Thoracic aorta (tissue), 2 donors: ENCODE measurements at regions not wholly inside any gene's neighbourhood (a gene's known extent, or its start where the extent isn't known, plus 50 kb on each side); places are given as distances from the start of the nearest gene placed in this dataset.

ENCODE experiments used
- ATAC-seq: fragments of 150-250 bp; one replicate; pipeline ENCODE4 v1.8.0; 2017; ENCODE audit warnings: low read depth; ENCODE audit not compliant: insufficient number of reproducible peaks, low FRiP score
- DNase-seq: peaks from one replicate; pipeline ENCODE4 v3.0.0-alpha.2; 2020; ENCODE audit warnings: low spot score
- H3K27ac ChIP-seq, 2 donors: fragments of 200-600 bp; sonication (generic); 1 replicate in 1 of 2; 2 replicates in 1 of 2; pipeline ENCODE4 v1.5.1; 2016; ENCODE audit warnings: mild to moderate bottlenecking in 2 of 2, moderate library complexity in 2 of 2
- H3K27me3 ChIP-seq: fragments of 200-600 bp; sonication (generic); replicated peaks from 2 replicates; pipeline ENCODE4 v1.6.0; 2016; ENCODE audit warnings: mild to moderate bottlenecking; ENCODE audit not compliant: insufficient read depth
- H3K36me3 ChIP-seq: fragments of 200-600 bp; sonication (generic); one replicate; pipeline ENCODE4 v1.5.1; 2016
- H3K4me1 ChIP-seq, 2 donors: fragments of 200-600 bp; sonication (generic); 1 replicate in 1 of 2; 2 replicates in 1 of 2; pipeline versions ENCODE4 v1.5.1 to v1.6.0; 2016; ENCODE audit warnings: low read depth in 2 of 2, mild to moderate bottlenecking in 1 of 2; ENCODE audit not compliant: control insufficient read depth in 1 of 2
- H3K4me3 ChIP-seq: fragments of 200-600 bp; sonication (generic); 2 replicates; pipeline ENCODE4 v1.5.1; 2016; ENCODE audit warnings: mild to moderate bottlenecking
- H3K9me3 ChIP-seq: fragments of 200-600 bp; sonication (generic); 2 replicates; pipeline ENCODE4 v1.5.1; 2016
- CTCF ChIP-seq: fragments of 200-600 bp; sonication (generic); IDR thresholded peaks from one replicate; pipeline ENCODE4 v1.5.1; 2019; ENCODE audit warnings: antibody characterized with exemption

GRCh38 chr5:84831701-84832100, 447.0 kb upstream of the EDIL3 start:
- Histone ChIP-seq H3K27me3 (no peaks in the 10 kb centered on the region), H3K27ac (no peak overlapping the region), H3K4me3 (no peak overlapping the region), H3K4me1 (no peaks in the 10 kb centered on the region), H3K9me3 (no peaks in the 10 kb centered on the region), H3K36me3 (no peaks in the 10 kb centered on the region)
- TF ChIP-seq CTCF, result no peak
- DNase-seq, result no peak
- no peak for ATAC-seq

- Histone ChIP-seq H3K9me3 (no peaks in the 10 kb centered on the region), H3K27ac (no peak overlapping the region), H3K27me3 (no peaks in the 10 kb centered on the region), H3K4me3 (no peak overlapping the region), H3K36me3 (no peaks in the 10 kb centered on the region), H3K4me1 (no peaks in the 10 kb centered on the region)
- ATAC-seq (no peak), DNase-seq (no peak)
- no peak for TF ChIP-seq CTCF
These were observed 445.6 kb upstream of the EDIL3 start for GRCh38 chr5:84830265-84830664.

- Histone ChIP-seq H3K4me1 (no peaks in the 10 kb centered on the region), H3K27me3 (no peaks in the 10 kb centered on the region), H3K9me3 (no peaks in the 10 kb centered on the region), H3K4me3 (no peak overlapping the region), H3K36me3 (no peaks in the 10 kb centered on the region), H3K27ac (no peak overlapping the region)
- TF ChIP-seq CTCF, result no peak
- ATAC-seq (no peak), DNase-seq (no peak)
These were observed 440.9 kb upstream of the EDIL3 start for GRCh38 chr5:84825606-84826005.

- no peaks in the 10 kb centered on the region for H3K36me3 ChIP-seq
- ATAC-seq, result no peak
- H3K27ac ChIP-seq, result no peak overlapping the region
- no peaks in the 10 kb centered on the region for H3K9me3 ChIP-seq
- no peak for TF ChIP-seq CTCF
- H3K4me1 ChIP-seq, result no peaks in the 10 kb centered on the region
- H3K4me3 ChIP-seq, result no peak overlapping the region
- no peak for DNase-seq
- no peaks in the 10 kb centered on the region for H3K27me3 ChIP-seq
These were observed 437.2 kb upstream of the EDIL3 start for GRCh38 chr5:84821924-84822323.

GRCh38 chr5:84817953-84818352, 433.3 kb upstream of the EDIL3 start:
- Histone ChIP-seq H3K36me3 (no peaks in the 10 kb centered on the region), H3K9me3 (no peaks in the 10 kb centered on the region), H3K4me1 (no peaks in the 10 kb centered on the region), H3K27ac (no peak overlapping the region), H3K4me3 (no peak overlapping the region), H3K27me3 (no peaks in the 10 kb centered on the region)
- DNase-seq (no peak), ATAC-seq (no peak)
- TF ChIP-seq CTCF, result no peak
